Esophagus muscularis mucosa (tissue), 3 donors: ENCODE measurements at regions not wholly inside any gene's neighbourhood (a gene's known extent, or its start where the extent isn't known, plus 50 kb on each side); places are given as distances from the start of the nearest gene placed in this dataset.

ENCODE experiments used
- CTCF ChIP-seq, 3 experiments: fragments of 200-600 bp in 2 of 3; fragments of 450-650 bp in 1 of 3; sonication (generic) in 2 of 3; IDR thresholded peaks; one replicate each; pipeline ENCODE4 v1.5.1; 2017 to 2019; ENCODE audit warnings: antibody characterized with exemption in 3 of 3, mild to moderate bottlenecking in 2 of 3, moderate library complexity in 1 of 3
- POLR2A ChIP-seq: fragments of 450-650 bp; IDR thresholded peaks from one replicate; pipeline ENCODE4 v1.6.1; 2017; ENCODE audit warnings: antibody characterized with exemption, moderate library complexity, mild to moderate bottlenecking, low read depth

- TF ChIP-seq CTCF (IDR thresholded peaks at IDR 0.05) (no peak), POLR2A (no peak)
Observed at GRCh38 chr6:1238040-1238439, 73.9 kb upstream of the FOXQ1 start.
